Stimulated activated memory B cell treated with anti-CD40 and anti-IgM and Interleukin-4, amounts not matched to agents 10 μg/mL and 1 μg/mL and 100 μg/mL, for 72 hours (primary cell): ENCODE measurements at regions not wholly inside any gene's neighbourhood (a gene's known extent, or its start where the extent isn't known, plus 50 kb on each side); places are given as distances from the start of the nearest gene placed in this dataset.

Source experiments
- ATAC-seq: fragments of 150-1000 bp; cut with Tn5 transposase; 2 replicates; pipeline ENCODE4 v1.10.0; 2021
- H3K27ac Mint-ChIP-seq: one replicate; pipeline ENCODE4 v1.8.0; 2022; ENCODE audit warnings: mild to moderate bottlenecking, mixed read lengths
- H3K27me3 Mint-ChIP-seq: one replicate; pipeline ENCODE4 v1.8.0; 2022; ENCODE audit warnings: mixed read lengths
- H3K36me3 Mint-ChIP-seq: one replicate; pipeline ENCODE4 v1.8.0; 2022; ENCODE audit warnings: mixed read lengths
- H3K4me1 Mint-ChIP-seq: one replicate; pipeline ENCODE4 v1.8.0; 2022; ENCODE audit warnings: mixed read lengths
- H3K4me3 Mint-ChIP-seq: one replicate; pipeline ENCODE4 v1.8.0; 2022; ENCODE audit warnings: mild to moderate bottlenecking, moderate library complexity, mixed read lengths
- H3K9me3 Mint-ChIP-seq: one replicate; pipeline ENCODE4 v1.8.0; 2022; ENCODE audit warnings: mixed read lengths

DNA sequence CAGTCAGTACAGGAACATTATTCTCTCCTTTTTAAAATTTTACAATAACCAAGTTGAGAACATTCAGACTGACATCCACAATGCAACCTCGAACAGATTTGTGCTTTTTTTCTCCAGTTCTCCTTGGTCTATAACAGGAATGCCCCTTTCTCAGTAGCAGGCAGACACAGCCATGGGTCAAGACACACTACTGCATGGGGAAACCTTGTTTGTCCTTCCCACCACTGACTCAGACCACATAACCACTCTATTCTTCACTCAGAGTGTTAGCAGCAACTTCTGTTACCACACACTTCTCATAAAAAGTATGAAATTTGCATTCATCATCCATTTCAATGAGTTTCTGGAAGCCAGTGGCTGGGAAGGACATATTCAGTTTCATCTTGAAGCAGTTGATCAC, 421.7 kb downstream of the ADRA2A start:
- Mint-ChIP-seq H3K9me3 (peaks cover 2% of the 10 kb centered on the region), H3K27ac (no peak overlapping the region), H3K4me3 (no peak overlapping the region), H3K4me1 (no peaks in the 10 kb centered on the region), H3K36me3 (no peaks in the 10 kb centered on the region), H3K27me3 (peaks cover 41% of the 10 kb centered on the region)
- ATAC-seq = no peak

DNA sequence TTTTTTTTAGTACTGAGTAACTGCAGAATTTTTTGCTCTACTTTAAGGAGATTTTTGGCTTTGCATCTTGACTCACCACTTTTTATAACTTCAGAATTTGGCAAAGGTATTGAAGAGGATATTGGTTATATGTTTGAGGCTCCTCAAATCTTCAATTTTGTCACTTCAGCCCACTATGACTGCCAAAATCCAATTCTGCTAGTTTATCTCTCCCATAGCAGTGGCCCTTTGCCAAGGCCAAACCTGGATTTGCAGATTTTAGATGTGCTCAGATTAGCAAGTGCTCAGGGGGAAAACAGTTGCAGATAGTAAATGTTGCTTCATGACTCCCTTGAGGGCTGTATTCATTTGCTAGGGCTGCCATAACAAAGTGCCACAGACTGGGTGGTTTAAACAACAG, 427.5 kb downstream of the ADRA2A start:
- Mint-ChIP-seq H3K36me3 (no peaks in the 10 kb centered on the region), H3K27ac (no peak overlapping the region), H3K4me1 (no peaks in the 10 kb centered on the region), H3K4me3 (no peak overlapping the region), H3K9me3 (peaks cover 8% of the 10 kb centered on the region), H3K27me3 (peaks cover 3% of the 10 kb centered on the region)
- no peak for ATAC-seq

DNA sequence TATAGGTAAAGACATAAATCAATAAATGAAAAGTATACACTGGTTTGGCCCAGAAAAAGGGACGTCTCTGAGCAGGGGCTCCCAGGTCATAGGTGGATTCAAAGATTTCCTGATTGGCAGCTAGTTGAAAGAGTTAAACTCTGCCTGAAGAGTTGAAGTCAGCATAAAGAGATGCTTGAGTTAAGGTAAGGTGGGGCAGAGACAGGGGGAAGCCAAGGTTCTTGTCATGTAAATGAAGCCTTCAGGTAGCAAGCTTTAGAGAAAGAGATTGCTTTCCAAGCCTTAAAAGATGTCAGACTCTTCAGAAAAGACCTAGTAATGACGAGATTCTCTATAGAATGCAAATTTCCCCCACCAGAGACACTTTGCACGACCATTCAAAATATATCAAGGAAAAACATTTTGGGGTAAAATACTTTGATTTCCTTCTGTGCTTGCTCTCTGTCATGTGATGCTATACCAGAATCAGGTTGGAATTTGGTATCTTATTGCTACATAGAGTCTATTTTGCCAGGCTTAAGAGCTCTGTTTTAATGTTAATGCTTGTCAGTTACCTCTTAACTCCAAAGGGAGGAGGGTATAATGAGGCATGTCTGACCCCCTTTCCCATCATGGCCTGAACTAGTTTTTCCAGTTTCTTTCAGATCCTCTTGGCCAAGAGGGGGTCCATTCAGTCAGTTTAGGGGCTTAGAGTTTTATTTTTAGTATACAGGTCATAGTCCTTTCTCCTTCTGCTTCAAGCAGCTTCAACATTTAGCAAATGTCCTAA, 429.6 kb downstream of the ADRA2A start:
- H3K4me1 Mint-ChIP-seq = no peaks in the 10 kb centered on the region

DNA sequence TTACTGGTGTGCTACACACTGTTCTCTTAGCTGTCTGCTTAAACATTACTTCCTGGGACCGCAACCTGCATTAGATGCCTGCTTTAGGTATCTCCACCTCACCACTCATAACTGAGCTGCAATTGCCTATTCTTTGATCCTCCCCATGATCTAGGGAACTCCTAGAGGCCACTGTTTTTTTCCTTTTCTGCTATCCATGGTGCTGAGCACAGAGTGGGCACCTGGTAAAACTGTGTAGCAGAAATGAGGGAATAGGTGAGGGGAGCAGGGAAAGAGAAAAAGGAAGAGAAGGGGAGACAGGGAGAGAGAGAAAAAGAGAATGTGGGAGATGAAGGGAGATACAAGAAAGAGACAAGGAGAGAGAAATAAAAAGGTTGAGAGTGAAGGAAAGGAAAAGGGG, 434.9 kb downstream of the ADRA2A start:
- Mint-ChIP-seq H3K4me1 (no peaks in the 10 kb centered on the region), H3K36me3 (no peaks in the 10 kb centered on the region), H3K4me3 (no peak overlapping the region), H3K27ac (no peak overlapping the region), H3K27me3 (peaks cover 9% of the 10 kb centered on the region), H3K9me3 (no peaks in the 10 kb centered on the region)
- peak; percentile 16 for ATAC-seq

More for the DNA sequence above, 429.6 kb downstream of the ADRA2A start:
- ATAC-seq = no peak
- no peaks in the 10 kb centered on the region for H3K36me3 Mint-ChIP-seq
- no peak overlapping the region for H3K27ac Mint-ChIP-seq
- H3K9me3 Mint-ChIP-seq = peaks cover 8% of the 10 kb centered on the region
- no peak overlapping the region for H3K4me3 Mint-ChIP-seq
- peaks cover under 1% of the 10 kb centered on the region for H3K27me3 Mint-ChIP-seq

DNA sequence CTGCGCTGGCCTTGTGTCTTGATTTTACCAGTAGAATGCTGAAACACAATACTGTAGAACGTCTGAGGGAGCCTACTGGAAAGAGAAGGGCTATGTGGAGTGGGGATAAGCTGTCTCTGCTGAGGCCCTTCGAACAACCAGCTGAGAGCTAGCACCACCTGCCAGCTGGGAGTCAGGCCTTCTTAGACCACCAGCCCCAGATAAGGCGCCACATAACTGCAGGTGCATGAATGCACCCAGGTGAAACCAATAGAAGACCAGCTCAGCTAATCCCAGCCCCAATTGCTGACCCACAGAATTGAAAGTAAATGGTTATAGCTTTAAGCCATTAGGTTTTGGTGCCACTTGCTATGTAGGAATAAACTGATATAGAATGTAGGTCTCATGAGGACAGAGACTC, 438.4 kb downstream of the ADRA2A start:
- peaks cover 9% of the 10 kb centered on the region for H3K27me3 Mint-ChIP-seq
- no peak overlapping the region for H3K27ac Mint-ChIP-seq
- H3K36me3 Mint-ChIP-seq = no peaks in the 10 kb centered on the region
- no peaks in the 10 kb centered on the region for H3K4me1 Mint-ChIP-seq
- H3K9me3 Mint-ChIP-seq = no peaks in the 10 kb centered on the region
- ATAC-seq = no peak
- no peak overlapping the region for H3K4me3 Mint-ChIP-seq

DNA sequence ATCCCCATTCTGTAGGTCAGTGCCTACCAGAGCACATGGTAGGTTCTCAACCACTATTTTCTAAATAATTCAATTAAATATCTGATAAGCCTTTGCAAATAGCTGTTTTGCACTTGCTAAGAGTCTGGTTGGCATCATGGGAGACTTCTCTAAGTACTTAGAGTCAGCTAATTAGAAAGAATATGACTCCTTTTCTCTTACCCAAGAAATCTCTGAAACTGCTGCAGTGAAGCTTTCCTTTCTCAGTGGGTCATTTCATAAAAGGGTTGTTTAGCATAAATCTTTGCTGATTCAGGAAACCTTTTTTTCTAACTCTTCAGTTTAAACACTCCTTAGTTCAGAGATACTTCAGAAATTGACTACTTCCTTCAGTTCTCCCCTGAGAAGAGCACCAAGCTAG, 438.9 kb downstream of the ADRA2A start:
- Mint-ChIP-seq H3K27me3 (peaks cover 9% of the 10 kb centered on the region), H3K4me3 (no peak overlapping the region), H3K4me1 (no peaks in the 10 kb centered on the region), H3K36me3 (no peaks in the 10 kb centered on the region), H3K9me3 (no peaks in the 10 kb centered on the region), H3K27ac (no peak overlapping the region)
- no peak for ATAC-seq

DNA sequence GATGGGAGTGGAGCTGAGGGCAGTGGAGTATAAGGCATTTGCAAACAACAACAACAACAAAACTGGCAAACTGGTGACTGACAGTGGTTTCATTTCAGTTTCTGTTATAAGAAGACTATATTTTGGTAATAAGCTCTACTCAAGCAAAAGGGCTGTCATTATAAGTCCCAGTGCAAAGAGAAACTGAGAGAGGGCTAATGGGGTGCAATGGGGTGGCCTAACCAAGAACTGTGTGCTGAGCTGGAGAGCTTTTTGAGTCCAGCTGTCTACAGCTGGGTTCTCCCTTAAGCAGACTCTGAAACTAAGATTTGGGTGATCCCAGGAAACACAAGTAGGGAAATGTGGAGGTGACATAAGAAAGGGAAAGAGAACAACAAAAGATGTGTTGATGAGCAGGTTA, 439.3 kb downstream of the ADRA2A start:
- no peak overlapping the region for H3K27ac Mint-ChIP-seq
- H3K4me1 Mint-ChIP-seq = no peaks in the 10 kb centered on the region
- peaks cover 9% of the 10 kb centered on the region for H3K27me3 Mint-ChIP-seq
- no peak overlapping the region for H3K4me3 Mint-ChIP-seq
- H3K9me3 Mint-ChIP-seq = no peaks in the 10 kb centered on the region
- no peak for ATAC-seq
- H3K36me3 Mint-ChIP-seq = no peaks in the 10 kb centered on the region

DNA sequence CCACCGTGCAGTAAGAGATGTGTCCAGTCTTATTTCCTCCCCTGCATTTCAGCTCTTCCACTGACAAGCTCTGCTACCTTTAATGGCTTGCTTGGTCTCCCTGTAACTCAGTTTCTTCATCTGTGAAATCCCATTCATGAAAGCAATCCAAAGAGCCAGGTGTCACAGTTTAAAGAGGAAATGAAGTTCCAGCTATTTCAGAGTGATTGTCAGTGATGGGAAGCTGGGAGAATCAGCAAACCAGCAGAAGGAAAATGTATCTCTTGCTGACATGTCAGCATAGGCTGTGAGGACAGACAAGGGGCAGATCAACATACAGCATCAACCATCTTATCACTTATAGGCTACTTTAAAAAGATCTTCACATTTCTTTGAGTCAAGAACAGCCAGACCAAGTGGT, 445.3 kb downstream of the ADRA2A start:
- no peaks in the 10 kb centered on the region for H3K9me3 Mint-ChIP-seq
- H3K27me3 Mint-ChIP-seq = no peaks in the 10 kb centered on the region
- ATAC-seq = no peak
- H3K4me1 Mint-ChIP-seq = no peaks in the 10 kb centered on the region
- no peaks in the 10 kb centered on the region for H3K36me3 Mint-ChIP-seq
- no peak overlapping the region for H3K27ac Mint-ChIP-seq
- no peak overlapping the region for H3K4me3 Mint-ChIP-seq

DNA sequence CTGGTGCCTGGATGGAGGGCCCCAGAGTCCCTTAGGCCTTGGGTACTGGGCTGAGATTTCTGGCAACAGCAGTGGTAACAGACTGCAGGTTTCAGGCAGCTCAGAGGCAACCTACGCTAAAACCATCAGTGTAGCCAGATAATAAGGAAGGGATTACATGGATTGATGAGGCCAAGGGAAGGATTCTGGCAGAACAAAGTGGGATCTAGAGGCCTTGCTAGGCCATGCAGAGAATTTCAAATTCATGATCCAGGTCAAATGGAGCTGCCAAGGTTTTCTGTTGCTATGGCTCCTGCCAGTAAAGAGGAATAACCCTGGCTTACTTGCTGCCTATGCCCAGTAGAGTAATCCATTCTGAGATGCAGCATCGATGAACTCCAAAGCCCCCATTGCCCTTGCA, 445.7 kb downstream of the ADRA2A start:
- no peaks in the 10 kb centered on the region for H3K4me1 Mint-ChIP-seq
- no peaks in the 10 kb centered on the region for H3K9me3 Mint-ChIP-seq
- no peaks in the 10 kb centered on the region for H3K27me3 Mint-ChIP-seq
- ATAC-seq = no peak
- H3K36me3 Mint-ChIP-seq = no peaks in the 10 kb centered on the region
- H3K27ac Mint-ChIP-seq = no peak overlapping the region
- H3K4me3 Mint-ChIP-seq = no peak overlapping the region

DNA sequence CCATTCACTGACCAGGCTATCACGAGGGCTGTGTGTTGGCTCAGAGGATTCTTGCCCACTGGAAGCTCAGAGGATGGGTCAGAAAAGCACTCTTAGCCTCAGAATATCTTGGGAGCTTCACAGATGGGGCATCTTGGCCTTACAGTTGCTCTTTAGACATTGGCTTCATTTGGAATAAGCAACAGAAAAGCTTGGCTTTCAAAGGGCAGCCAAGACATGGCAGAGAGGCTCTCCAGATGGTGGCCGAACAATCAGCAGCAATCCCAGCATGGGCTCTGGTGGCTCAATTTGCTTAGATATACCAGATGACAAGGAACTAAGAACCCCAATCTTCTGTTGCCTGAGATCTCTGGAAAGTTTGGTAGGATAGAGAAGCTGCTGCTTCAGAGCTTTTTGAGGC, 446.2 kb downstream of the ADRA2A start:
- no peaks in the 10 kb centered on the region for H3K36me3 Mint-ChIP-seq
- no peak overlapping the region for H3K4me3 Mint-ChIP-seq
- H3K9me3 Mint-ChIP-seq = no peaks in the 10 kb centered on the region
- no peak overlapping the region for H3K27ac Mint-ChIP-seq
- H3K4me1 Mint-ChIP-seq = no peaks in the 10 kb centered on the region
- no peak for ATAC-seq
- no peaks in the 10 kb centered on the region for H3K27me3 Mint-ChIP-seq

DNA sequence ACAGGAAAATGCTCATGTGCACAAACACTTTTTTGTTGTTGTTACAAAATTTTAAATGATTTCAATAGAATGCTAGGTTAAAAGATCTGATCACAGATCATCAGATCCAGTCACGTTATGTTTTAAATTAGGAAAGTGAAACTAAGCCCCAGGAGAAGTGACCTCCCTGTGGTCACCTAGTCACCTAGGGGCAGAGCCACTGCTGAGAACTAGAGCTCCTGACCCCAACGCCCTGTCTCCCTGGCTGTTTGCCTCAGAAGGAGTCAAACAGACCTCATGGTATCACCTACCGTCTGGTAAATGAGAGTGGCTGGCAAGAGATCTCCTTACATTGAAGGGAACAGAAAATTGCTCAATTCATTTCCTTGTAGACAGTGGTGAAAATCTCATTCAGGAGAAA, 447.3 kb downstream of the ADRA2A start:
- Mint-ChIP-seq H3K9me3 (no peaks in the 10 kb centered on the region), H3K27me3 (no peaks in the 10 kb centered on the region), H3K27ac (no peak overlapping the region), H3K36me3 (no peaks in the 10 kb centered on the region), H3K4me1 (no peaks in the 10 kb centered on the region), H3K4me3 (no peak overlapping the region)
- no peak for ATAC-seq

DNA sequence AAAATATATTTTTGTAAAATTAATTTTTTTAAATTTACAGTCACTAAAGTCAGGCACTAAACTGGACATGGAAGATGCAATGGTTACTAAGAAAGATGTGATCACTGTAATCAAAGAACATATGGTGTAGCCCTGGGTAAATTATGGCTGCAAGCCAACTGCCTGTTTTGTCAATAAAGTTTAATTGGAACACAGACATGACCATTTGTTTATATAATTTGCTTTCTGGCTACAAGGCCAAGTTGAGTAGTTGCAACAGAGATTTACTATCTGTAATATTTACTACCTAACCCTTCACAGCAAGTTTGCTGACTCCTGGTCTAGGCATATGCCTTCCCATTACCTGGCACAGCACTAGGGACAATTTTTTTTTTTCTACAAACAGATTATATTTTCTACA, 448.9 kb downstream of the ADRA2A start:
- Mint-ChIP-seq H3K4me1 (no peaks in the 10 kb centered on the region), H3K27me3 (no peaks in the 10 kb centered on the region), H3K36me3 (no peaks in the 10 kb centered on the region), H3K27ac (no peak overlapping the region), H3K4me3 (no peak overlapping the region), H3K9me3 (no peaks in the 10 kb centered on the region)
- no peak for ATAC-seq

DNA sequence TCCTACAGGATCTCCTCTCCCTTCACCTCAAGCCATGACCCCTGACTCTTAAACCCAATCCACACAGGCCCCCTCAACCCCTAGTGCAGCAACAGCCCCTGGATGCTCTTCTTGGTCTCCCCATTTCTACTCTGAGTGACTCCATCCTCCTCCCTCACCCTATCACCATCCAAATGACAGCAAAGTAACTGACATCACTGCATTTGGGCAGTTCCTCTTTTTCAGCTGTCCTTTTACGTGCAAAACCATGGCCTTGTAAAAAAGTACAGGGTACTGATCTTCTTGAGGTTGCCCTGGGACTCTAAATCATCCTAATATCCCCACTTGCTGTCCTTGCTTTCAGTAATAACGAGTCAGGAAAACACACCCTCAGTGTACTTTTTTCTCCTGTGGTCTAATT, 454.9 kb downstream of the ADRA2A start:
- no peaks in the 10 kb centered on the region for H3K36me3 Mint-ChIP-seq
- H3K4me1 Mint-ChIP-seq = no peaks in the 10 kb centered on the region
- H3K27me3 Mint-ChIP-seq = peaks cover 13% of the 10 kb centered on the region
- H3K9me3 Mint-ChIP-seq = no peaks in the 10 kb centered on the region
- H3K4me3 Mint-ChIP-seq = no peak overlapping the region
- H3K27ac Mint-ChIP-seq = no peak overlapping the region
- no peak for ATAC-seq

DNA sequence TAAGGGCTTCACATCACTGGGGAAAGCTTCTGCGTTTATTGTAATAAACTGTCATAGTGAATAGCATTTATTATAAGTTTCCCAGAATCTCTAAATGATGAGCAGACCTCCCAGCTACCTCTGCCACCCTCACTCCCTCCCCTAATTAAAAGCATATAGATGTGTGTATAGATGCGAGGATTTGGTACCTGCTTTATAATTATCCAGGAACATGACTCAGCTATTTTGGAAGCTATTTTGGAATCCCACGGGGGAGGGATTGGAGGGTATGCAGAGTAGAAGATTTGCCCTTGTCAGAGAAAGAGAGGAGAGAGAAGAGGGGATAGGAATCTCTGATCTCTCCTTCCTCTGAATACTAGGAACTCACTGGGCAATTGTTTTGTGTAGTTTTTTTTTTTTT, 455.3 kb downstream of the ADRA2A start:
- peaks cover 13% of the 10 kb centered on the region for H3K27me3 Mint-ChIP-seq

DNA sequence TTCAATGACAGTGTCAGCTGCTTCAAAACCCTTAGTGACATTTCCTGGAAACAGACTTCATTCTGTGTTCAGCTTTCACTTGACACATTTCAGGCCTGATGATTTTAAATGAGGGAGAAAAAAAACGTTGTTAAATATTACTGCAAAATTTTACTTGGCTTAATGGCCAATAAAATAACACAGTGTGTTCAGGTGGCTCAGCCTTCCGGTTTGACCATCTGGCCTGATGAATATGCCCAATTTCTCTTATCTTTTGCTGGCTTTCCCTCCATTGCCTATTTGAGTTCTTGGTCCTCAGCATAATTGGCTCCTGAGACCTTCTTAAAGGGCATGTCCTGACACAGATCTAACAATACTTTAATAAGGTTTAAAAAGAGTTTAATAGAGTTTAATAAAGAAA, 462.4 kb downstream of the ADRA2A start:
- Mint-ChIP-seq H3K27me3 (peaks cover 13% of the 10 kb centered on the region), H3K36me3 (no peaks in the 10 kb centered on the region), H3K9me3 (no peaks in the 10 kb centered on the region), H3K4me1 (no peaks in the 10 kb centered on the region), H3K4me3 (no peak overlapping the region), H3K27ac (no peak overlapping the region)
- no peak for ATAC-seq

More for the DNA sequence above, 455.3 kb downstream of the ADRA2A start:
- H3K4me1 Mint-ChIP-seq = no peaks in the 10 kb centered on the region
- no peak overlapping the region for H3K27ac Mint-ChIP-seq
- H3K36me3 Mint-ChIP-seq = no peaks in the 10 kb centered on the region
- no peak for ATAC-seq
- H3K4me3 Mint-ChIP-seq = no peak overlapping the region
- H3K9me3 Mint-ChIP-seq = no peaks in the 10 kb centered on the region

DNA sequence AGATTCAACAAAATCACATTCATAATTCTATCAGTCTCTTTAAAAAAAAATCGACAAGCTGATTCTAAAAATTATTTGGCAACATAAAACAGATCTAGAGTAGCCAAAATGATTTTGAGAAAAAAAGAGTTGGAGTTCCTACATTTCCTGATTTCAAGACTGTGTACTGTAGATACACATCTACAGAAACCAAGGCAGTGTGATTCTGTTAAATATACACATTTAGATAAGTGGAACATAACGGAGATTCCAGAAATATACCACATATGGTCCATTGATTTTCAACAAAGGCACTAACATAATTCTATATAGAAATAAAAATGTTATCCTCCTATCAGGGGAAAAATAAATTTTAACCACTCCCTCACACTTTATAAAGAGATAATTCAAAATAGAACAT, 467.0 kb downstream of the ADRA2A start:
- Mint-ChIP-seq H3K36me3 (no peaks in the 10 kb centered on the region), H3K27ac (no peak overlapping the region), H3K4me1 (no peaks in the 10 kb centered on the region), H3K4me3 (no peak overlapping the region), H3K9me3 (no peaks in the 10 kb centered on the region), H3K27me3 (no peaks in the 10 kb centered on the region)
- ATAC-seq = no peak
